PFSK-1 (cell line): ENCODE measurements at regions not wholly inside any gene's neighbourhood (a gene's known extent, or its start where the extent isn't known, plus 50 kb on each side); places are given as distances from the start of the nearest gene placed in this dataset.

ENCODE experiments used
- FOXP2 ChIP-seq: optimal IDR thresholded peaks from 2 replicates; pipeline ENCODE3; 2011; ENCODE audit warnings: borderline replicate concordance, control low read depth, inconsistent platforms; ENCODE audit not compliant: insufficient read depth; ENCODE audit errors: extremely low read length, extremely low read depth
- POLR2AphosphoS5 ChIP-seq: IDR thresholded peaks from 2 replicates; pipeline ENCODE4 v1.6.1; 2012; ENCODE audit warnings: low read depth, mild to moderate bottlenecking, control low read depth, low read length, moderate library complexity
- REST ChIP-seq, 2 experiments: IDR thresholded peaks; 2 replicates each; pipeline versions ENCODE4 v1.6.1 to v1.8.0; 2011 to 2012; ENCODE audit warnings: low read depth in 2 of 2, low read length in 2 of 2, control low read depth in 1 of 2, inconsistent platforms in 1 of 2, mild to moderate bottlenecking in 1 of 2, moderate library complexity in 1 of 2; ENCODE audit not compliant: insufficient read depth in 1 of 2
- SIN3A ChIP-seq: IDR thresholded peaks from 2 replicates; pipeline ENCODE4 v1.6.1; 2012; ENCODE audit warnings: mild to moderate bottlenecking, low read length, moderate library complexity, borderline replicate concordance; ENCODE audit not compliant: insufficient read depth
- TAF1 ChIP-seq: IDR thresholded peaks from 2 replicates; pipeline ENCODE4 v1.6.1; 2012; ENCODE audit warnings: low read length, control low read depth, borderline replicate concordance; ENCODE audit not compliant: insufficient read depth

GRCh38 chr9:90308691-90309090, 333.9 kb downstream of the DIRAS2 start:
- TF ChIP-seq FOXP2 = no peak
- TF ChIP-seq TAF1 = no peak
- no peak for TF ChIP-seq POLR2AphosphoS5
- TF ChIP-seq SIN3A = no peak
- TF ChIP-seq REST (IDR thresholded peaks at IDR 0.05; ENCODE audit: insufficient read depth in 1 of 2, low read depth in 2 of 2, low read length in 2 of 2) = no peak
